SK-N-SH (cell line): ENCODE measurements at regions not wholly inside any gene's neighbourhood (a gene's known extent, or its start where the extent isn't known, plus 50 kb on each side); places are given as distances from the start of the nearest gene placed in this dataset.

Experiments
- CTCF ChIP-seq: fragments of 200-600 bp; sonication (generic); IDR thresholded peaks from 2 replicates; pipeline ENCODE4 v1.6.1; 2017; ENCODE audit warnings: antibody characterized with exemption, mild to moderate bottlenecking, moderate library complexity
- EP300 ChIP-seq, 2 experiments: IDR thresholded peaks; 2 replicates each; pipeline versions ENCODE4 v1.4.0 to v1.6.1; 2012; ENCODE audit warnings: borderline replicate concordance in 1 of 2, low read depth in 1 of 2, low read length in 1 of 2
- FOXM1 ChIP-seq: IDR thresholded peaks from 2 replicates; pipeline ENCODE4 v1.4.0; 2012; ENCODE audit warnings: low read depth, mild to moderate bottlenecking
- JUND ChIP-seq: IDR thresholded peaks from 2 replicates; pipeline ENCODE4 v1.4.0; 2012
- PBX3 ChIP-seq: IDR thresholded peaks from 2 replicates; pipeline ENCODE4; 2012
- POLR2AphosphoS5 ChIP-seq: IDR thresholded peaks from 2 replicates; pipeline ENCODE4 v1.6.1; 2012; ENCODE audit warnings: low read depth, low read length
- RCOR1 ChIP-seq: fragments of 150-350 bp; IDR thresholded peaks from 2 replicates; pipeline ENCODE4 v1.6.1; 2017; ENCODE audit warnings: antibody characterized with exemption, low read length
- REST ChIP-seq: IDR thresholded peaks from 2 replicates; pipeline ENCODE4 v1.6.1; 2012; ENCODE audit warnings: mild to moderate bottlenecking, low read depth, low read length, moderate library complexity
- SIN3A ChIP-seq: IDR thresholded peaks from 2 replicates; pipeline ENCODE4 v1.6.1; 2012; ENCODE audit warnings: low read depth, mild to moderate bottlenecking, low read length, moderate library complexity, borderline replicate concordance
- TAF1 ChIP-seq: IDR thresholded peaks from 2 replicates; pipeline ENCODE4 v1.6.1; 2012; ENCODE audit warnings: low read depth, mild to moderate bottlenecking, low read length, moderate library complexity, borderline replicate concordance
- USF2 ChIP-seq: fragments of 150-350 bp; IDR thresholded peaks from 2 replicates; pipeline ENCODE4 v1.6.1; 2017; ENCODE audit warnings: antibody characterized with exemption, low read length, low read depth, borderline replicate concordance
- ZBTB33 ChIP-seq: IDR thresholded peaks from 2 replicates; pipeline ENCODE4 v1.4.0; 2012; ENCODE audit warnings: low read depth, borderline replicate concordance

GRCh38 chr11:23398052-23398451 is 537.8 kb upstream of the CCDC179 start:
- TF ChIP-seq SIN3A (no peak), ZBTB33 (no peak), JUND (no peak), CTCF (no peak), POLR2AphosphoS5 (no peak), PBX3 (no peak), FOXM1 (no peak), USF2 (no peak), TAF1 (no peak), RCOR1 (no peak), REST (no peak), EP300 (IDR thresholded peaks at IDR 0.05; ENCODE audit: borderline replicate concordance in 1 of 2, low read depth in 1 of 2, low read length in 1 of 2) (no peak)
